ENCODE measurements at regions not wholly inside any gene's neighbourhood (a gene's known extent, or its start where the extent isn't known, plus 50 kb on each side); places are given as distances from the start of the nearest gene placed in this dataset.

- TF ChIP-seq GATA2 (IDR thresholded peaks at IDR 0.05; ENCODE audit: low read depth, low read length) (no peak), GATA3 (IDR thresholded peaks at IDR 0.05; ENCODE audit: low read depth, low read length) (no peak)
Observed at GRCh38 chr5:53260446-53260845, 150.9 kb upstream of the MOCS2 start.

Measured in SH-SY5Y (cell line).